ENCODE measurements at regions not wholly inside any gene's neighbourhood (a gene's known extent, or its start where the extent isn't known, plus 50 kb on each side); places are given as distances from the start of the nearest gene placed in this dataset.

- H3K27ac ChIP-seq, result no peak overlapping the region
- H3K36me3 ChIP-seq (replicated peaks), result no peaks in the 10 kb centered on the region
- H3K27me3 ChIP-seq (replicated peaks), result no peaks in the 10 kb centered on the region
- no peak for TF ChIP-seq CTCF (IDR thresholded peaks at IDR 0.05; ENCODE audit: low read depth, low read length, missing control alignments)
- in situ Hi-C loops (cut with HindIII; ENCODE audit: low pct_ligation_motif_present, low sequenced_read_pairs), result no loop called here
- no peak for DNase-seq
- H3K4me3 ChIP-seq (ENCODE audit: low read depth, low read length), result no peak overlapping the region
Observed at GRCh38 chr18:1522249-1522615, 617.6 kb downstream of the ADCYAP1 start.

GRCh38 chr18:1526991-1527390 lies 622.3 kb downstream of the ADCYAP1 start:
- in situ Hi-C loops (cut with HindIII; ENCODE audit: low pct_ligation_motif_present, low sequenced_read_pairs), result no loop called here
- TF ChIP-seq CTCF (IDR thresholded peaks at IDR 0.05; ENCODE audit: low read depth, low read length, missing control alignments), result no peak
- H3K27me3 ChIP-seq (replicated peaks), result no peaks in the 10 kb centered on the region
- H3K36me3 ChIP-seq (replicated peaks), result no peaks in the 10 kb centered on the region
- no peak for DNase-seq
- no peak overlapping the region for H3K4me3 ChIP-seq (ENCODE audit: low read depth, low read length)
- no peak overlapping the region for H3K27ac ChIP-seq

- H3K27ac ChIP-seq, result no peak overlapping the region
- DNase-seq, result no peak
- TF ChIP-seq CTCF (IDR thresholded peaks at IDR 0.05; ENCODE audit: low read depth, low read length, missing control alignments), result no peak
- H3K4me3 ChIP-seq (ENCODE audit: low read depth, low read length), result no peak overlapping the region
- in situ Hi-C loops (cut with HindIII; ENCODE audit: low pct_ligation_motif_present, low sequenced_read_pairs), result no loop called here
- no peaks in the 10 kb centered on the region for H3K27me3 ChIP-seq (replicated peaks)
- H3K36me3 ChIP-seq (replicated peaks), result no peaks in the 10 kb centered on the region
Observed at GRCh38 chr18:1527805-1528204, 623.1 kb downstream of the ADCYAP1 start.

GRCh38 chr18:1528447-1528846 lies 623.8 kb downstream of the ADCYAP1 start:
- no peak overlapping the region for H3K27ac ChIP-seq
- H3K27me3 ChIP-seq (replicated peaks), result no peaks in the 10 kb centered on the region
- no peak overlapping the region for H3K4me3 ChIP-seq (ENCODE audit: low read depth, low read length)
- TF ChIP-seq CTCF (IDR thresholded peaks at IDR 0.05; ENCODE audit: low read depth, low read length, missing control alignments), result no peak
- in situ Hi-C loops (cut with HindIII; ENCODE audit: low pct_ligation_motif_present, low sequenced_read_pairs), result no loop called here
- H3K36me3 ChIP-seq (replicated peaks), result no peaks in the 10 kb centered on the region
- DNase-seq, result no peak

GRCh38 chr18:1528964-1529509 lies 624.4 kb downstream of the ADCYAP1 start:
- in situ Hi-C loops (cut with HindIII; ENCODE audit: low pct_ligation_motif_present, low sequenced_read_pairs), result no loop called here
- no peaks in the 10 kb centered on the region for H3K36me3 ChIP-seq (replicated peaks)
- no peak overlapping the region for H3K27ac ChIP-seq
- no peak overlapping the region for H3K4me3 ChIP-seq (ENCODE audit: low read depth, low read length)
- DNase-seq, result no peak
- no peaks in the 10 kb centered on the region for H3K27me3 ChIP-seq (replicated peaks)
- no peak for TF ChIP-seq CTCF (IDR thresholded peaks at IDR 0.05; ENCODE audit: low read depth, low read length, missing control alignments)

- no peak for TF ChIP-seq CTCF (IDR thresholded peaks at IDR 0.05; ENCODE audit: low read depth, low read length, missing control alignments)
- in situ Hi-C loops (cut with HindIII; ENCODE audit: low pct_ligation_motif_present, low sequenced_read_pairs), result no loop called here
- Histone ChIP-seq H3K27ac (no peak overlapping the region), H3K36me3 (replicated peaks) (no peaks in the 10 kb centered on the region), H3K4me3 (ENCODE audit: low read depth, low read length) (no peak overlapping the region), H3K27me3 (replicated peaks) (no peaks in the 10 kb centered on the region)
- no peak for DNase-seq
Observed at GRCh38 chr18:1530650-1531049, 626.0 kb downstream of the ADCYAP1 start.
